H1 (cell line): ENCODE measurements at regions not wholly inside any gene's neighbourhood (a gene's known extent, or its start where the extent isn't known, plus 50 kb on each side); places are given as distances from the start of the nearest gene placed in this dataset.

Experiments
- ASH2L ChIP-seq: fragments of 200-600, 300-600 bp; sonication (generic); IDR thresholded peaks from one replicate; pipeline ENCODE4 v1.7.1; 2017; ENCODE audit warnings: low read length
- BRCA1 ChIP-seq: IDR thresholded peaks from 2 replicates; pipeline ENCODE4 v1.6.1; 2012; ENCODE audit warnings: low read depth, low read length, improper control_type of control experiment
- CHD1 ChIP-seq: IDR thresholded peaks from 2 replicates; pipeline ENCODE4 v1.6.1; 2012; ENCODE audit warnings: low read depth, low read length, improper control_type of control experiment
- CTBP2 ChIP-seq: IDR thresholded peaks from 2 replicates; pipeline ENCODE4 v1.7.0; 2011; ENCODE audit warnings: borderline replicate concordance, mild to moderate bottlenecking, moderate library complexity, mixed read lengths, low read length; ENCODE audit not compliant: insufficient read depth, insufficient read length
- EP300 ChIP-seq, 2 experiments: IDR thresholded peaks; 1 replicate in 1 of 2; 2 replicates in 1 of 2; pipeline ENCODE4 v1.6.1; 2011 to 2012; ENCODE audit warnings: low read depth in 2 of 2, low read length in 2 of 2, mild to moderate bottlenecking in 2 of 2, borderline replicate concordance in 1 of 2, inconsistent platforms in 1 of 2, moderate library complexity in 1 of 2
- EZH2 ChIP-seq: fragments of 200-600 bp; sonication (generic); IDR thresholded peaks from 2 replicates; pipeline ENCODE4 v1.7.1; 2012; ENCODE audit warnings: low read depth, mild to moderate bottlenecking, moderate library complexity, low read length, inconsistent platforms; ENCODE audit not compliant: severe bottlenecking
- POLR2AphosphoS5 ChIP-seq: IDR thresholded peaks from 2 replicates; pipeline ENCODE4 v1.6.1; 2011; ENCODE audit warnings: low read depth, low read length
- SUZ12 ChIP-seq: fragments of 200-600 bp; sonication (generic); IDR thresholded peaks from 2 replicates; pipeline ENCODE4 v1.6.1; 2012; ENCODE audit warnings: mild to moderate bottlenecking, inconsistent platforms, low read length, moderate library complexity, mixed read lengths
- TF ChIP-seq, protein P1 (sequence below): fragments of 300-600 bp; sonication (generic); IDR thresholded peaks from 2 replicates; pipeline ENCODE4 v1.7.1; 2012; ENCODE audit warnings: low read length, moderate library complexity, mild to moderate bottlenecking, inconsistent platforms; ENCODE audit not compliant: insufficient replicate concordance
- TF ChIP-seq, protein P2 (sequence below): IDR thresholded peaks from 2 replicates; pipeline ENCODE4 v1.6.1; 2012; ENCODE audit warnings: inconsistent platforms

DNA sequence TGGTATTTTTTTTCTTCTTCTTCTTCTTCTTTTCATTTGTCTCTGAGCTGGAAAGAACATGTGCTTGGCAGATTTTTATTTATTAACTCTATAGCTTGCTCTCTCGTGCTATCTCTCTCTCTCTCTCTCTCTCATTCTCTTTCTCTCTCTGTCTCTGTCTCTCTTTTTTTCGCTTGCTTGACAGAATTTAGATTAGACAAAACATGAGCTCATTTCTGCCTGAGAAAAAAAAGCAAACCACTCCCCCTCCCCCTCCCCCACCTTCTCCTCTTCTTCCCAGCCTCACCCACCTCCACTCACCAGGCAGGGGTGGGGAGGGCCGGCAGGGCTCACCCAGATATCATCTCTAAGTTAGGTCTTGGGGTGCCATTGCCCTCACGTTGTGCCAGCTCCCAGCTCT, 81.5 kb downstream of the PJA1 start (continued):
- TF ChIP-seq, protein P1, sequence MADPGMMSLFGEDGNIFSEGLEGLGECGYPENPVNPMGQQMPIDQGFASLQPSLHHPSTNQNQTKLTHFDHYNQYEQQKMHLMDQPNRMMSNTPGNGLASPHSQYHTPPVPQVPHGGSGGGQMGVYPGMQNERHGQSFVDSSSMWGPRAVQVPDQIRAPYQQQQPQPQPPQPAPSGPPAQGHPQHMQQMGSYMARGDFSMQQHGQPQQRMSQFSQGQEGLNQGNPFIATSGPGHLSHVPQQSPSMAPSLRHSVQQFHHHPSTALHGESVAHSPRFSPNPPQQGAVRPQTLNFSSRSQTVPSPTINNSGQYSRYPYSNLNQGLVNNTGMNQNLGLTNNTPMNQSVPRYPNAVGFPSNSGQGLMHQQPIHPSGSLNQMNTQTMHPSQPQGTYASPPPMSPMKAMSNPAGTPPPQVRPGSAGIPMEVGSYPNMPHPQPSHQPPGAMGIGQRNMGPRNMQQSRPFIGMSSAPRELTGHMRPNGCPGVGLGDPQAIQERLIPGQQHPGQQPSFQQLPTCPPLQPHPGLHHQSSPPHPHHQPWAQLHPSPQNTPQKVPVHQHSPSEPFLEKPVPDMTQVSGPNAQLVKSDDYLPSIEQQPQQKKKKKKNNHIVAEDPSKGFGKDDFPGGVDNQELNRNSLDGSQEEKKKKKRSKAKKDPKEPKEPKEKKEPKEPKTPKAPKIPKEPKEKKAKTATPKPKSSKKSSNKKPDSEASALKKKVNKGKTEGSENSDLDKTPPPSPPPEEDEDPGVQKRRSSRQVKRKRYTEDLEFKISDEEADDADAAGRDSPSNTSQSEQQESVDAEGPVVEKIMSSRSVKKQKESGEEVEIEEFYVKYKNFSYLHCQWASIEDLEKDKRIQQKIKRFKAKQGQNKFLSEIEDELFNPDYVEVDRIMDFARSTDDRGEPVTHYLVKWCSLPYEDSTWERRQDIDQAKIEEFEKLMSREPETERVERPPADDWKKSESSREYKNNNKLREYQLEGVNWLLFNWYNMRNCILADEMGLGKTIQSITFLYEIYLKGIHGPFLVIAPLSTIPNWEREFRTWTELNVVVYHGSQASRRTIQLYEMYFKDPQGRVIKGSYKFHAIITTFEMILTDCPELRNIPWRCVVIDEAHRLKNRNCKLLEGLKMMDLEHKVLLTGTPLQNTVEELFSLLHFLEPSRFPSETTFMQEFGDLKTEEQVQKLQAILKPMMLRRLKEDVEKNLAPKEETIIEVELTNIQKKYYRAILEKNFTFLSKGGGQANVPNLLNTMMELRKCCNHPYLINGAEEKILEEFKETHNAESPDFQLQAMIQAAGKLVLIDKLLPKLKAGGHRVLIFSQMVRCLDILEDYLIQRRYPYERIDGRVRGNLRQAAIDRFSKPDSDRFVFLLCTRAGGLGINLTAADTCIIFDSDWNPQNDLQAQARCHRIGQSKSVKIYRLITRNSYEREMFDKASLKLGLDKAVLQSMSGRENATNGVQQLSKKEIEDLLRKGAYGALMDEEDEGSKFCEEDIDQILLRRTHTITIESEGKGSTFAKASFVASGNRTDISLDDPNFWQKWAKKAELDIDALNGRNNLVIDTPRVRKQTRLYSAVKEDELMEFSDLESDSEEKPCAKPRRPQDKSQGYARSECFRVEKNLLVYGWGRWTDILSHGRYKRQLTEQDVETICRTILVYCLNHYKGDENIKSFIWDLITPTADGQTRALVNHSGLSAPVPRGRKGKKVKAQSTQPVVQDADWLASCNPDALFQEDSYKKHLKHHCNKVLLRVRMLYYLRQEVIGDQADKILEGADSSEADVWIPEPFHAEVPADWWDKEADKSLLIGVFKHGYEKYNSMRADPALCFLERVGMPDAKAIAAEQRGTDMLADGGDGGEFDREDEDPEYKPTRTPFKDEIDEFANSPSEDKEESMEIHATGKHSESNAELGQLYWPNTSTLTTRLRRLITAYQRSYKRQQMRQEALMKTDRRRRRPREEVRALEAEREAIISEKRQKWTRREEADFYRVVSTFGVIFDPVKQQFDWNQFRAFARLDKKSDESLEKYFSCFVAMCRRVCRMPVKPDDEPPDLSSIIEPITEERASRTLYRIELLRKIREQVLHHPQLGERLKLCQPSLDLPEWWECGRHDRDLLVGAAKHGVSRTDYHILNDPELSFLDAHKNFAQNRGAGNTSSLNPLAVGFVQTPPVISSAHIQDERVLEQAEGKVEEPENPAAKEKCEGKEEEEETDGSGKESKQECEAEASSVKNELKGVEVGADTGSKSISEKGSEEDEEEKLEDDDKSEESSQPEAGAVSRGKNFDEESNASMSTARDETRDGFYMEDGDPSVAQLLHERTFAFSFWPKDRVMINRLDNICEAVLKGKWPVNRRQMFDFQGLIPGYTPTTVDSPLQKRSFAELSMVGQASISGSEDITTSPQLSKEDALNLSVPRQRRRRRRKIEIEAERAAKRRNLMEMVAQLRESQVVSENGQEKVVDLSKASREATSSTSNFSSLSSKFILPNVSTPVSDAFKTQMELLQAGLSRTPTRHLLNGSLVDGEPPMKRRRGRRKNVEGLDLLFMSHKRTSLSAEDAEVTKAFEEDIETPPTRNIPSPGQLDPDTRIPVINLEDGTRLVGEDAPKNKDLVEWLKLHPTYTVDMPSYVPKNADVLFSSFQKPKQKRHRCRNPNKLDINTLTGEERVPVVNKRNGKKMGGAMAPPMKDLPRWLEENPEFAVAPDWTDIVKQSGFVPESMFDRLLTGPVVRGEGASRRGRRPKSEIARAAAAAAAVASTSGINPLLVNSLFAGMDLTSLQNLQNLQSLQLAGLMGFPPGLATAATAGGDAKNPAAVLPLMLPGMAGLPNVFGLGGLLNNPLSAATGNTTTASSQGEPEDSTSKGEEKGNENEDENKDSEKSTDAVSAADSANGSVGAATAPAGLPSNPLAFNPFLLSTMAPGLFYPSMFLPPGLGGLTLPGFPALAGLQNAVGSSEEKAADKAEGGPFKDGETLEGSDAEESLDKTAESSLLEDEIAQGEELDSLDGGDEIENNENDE = no peak
- TF ChIP-seq CTBP2 = no peak
- no peak for TF ChIP-seq ASH2L
- no peak for TF ChIP-seq BRCA1
- TF ChIP-seq CHD1 = no peak
- TF ChIP-seq EP300 (IDR thresholded peaks at IDR 0.05; ENCODE audit: borderline replicate concordance in 1 of 2, low read depth in 2 of 2, low read length in 2 of 2) = no peak
- TF ChIP-seq, protein P2, sequence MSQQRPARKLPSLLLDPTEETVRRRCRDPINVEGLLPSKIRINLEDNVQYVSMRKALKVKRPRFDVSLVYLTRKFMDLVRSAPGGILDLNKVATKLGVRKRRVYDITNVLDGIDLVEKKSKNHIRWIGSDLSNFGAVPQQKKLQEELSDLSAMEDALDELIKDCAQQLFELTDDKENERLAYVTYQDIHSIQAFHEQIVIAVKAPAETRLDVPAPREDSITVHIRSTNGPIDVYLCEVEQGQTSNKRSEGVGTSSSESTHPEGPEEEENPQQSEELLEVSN = no peak
- TF ChIP-seq SUZ12 = no peak
- TF ChIP-seq EZH2 = no peak
- TF ChIP-seq POLR2AphosphoS5 = no peak
